ENCODE measurements at regions not wholly inside any gene's neighbourhood (a gene's known extent, or its start where the extent isn't known, plus 50 kb on each side); places are given as distances from the start of the nearest gene placed in this dataset.

DNA sequence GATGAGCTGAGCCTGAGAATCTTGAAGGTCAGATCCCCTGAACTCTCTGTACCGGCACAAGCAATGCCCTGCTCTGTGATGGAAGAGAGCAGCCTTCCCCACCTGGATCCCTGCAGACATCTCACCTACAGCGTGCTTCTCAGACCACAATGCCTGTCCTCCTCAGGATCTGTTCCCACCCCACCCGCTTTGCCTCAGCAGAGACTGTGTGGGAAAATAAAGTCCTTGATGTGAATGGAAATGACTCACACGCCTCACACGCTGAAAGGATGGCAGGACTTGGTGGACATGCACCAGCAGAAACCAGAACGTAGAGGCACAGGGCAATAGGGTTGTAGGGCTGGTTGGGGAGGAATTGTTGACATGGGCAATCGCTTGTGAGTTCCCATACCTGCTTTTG lies 117.9 kb upstream of the POU3F3 start:
- no peak overlapping the region for H3K9ac ChIP-seq (ENCODE audit: low read length)
- DNase-seq (ENCODE audit: low read depth, low spot score) = no peak
- H4K20me1 ChIP-seq (ENCODE audit: insufficient read depth) = no peaks in the 10 kb centered on the region
- ChIA-PET RAD21 (ENCODE audit: low non-redundant PET in 1 of 2, low total read pairs in 2 of 2, uncharacterized antibody in 2 of 2, unreplicated experiment in 2 of 2) (no interaction called here), CTCF (no interaction called here), POLR2A (no interaction called here)
- intact Hi-C loops (cut with micrococcal nuclease) = no loop called here
- no peak overlapping the region for H2AFZ ChIP-seq (ENCODE audit: low read depth, low read length, poor library complexity, severe bottlenecking)
- peaks cover 3% of the 10 kb centered on the region; the same call in 1 of the 2 replicates for H3K27me3 ChIP-seq (ENCODE audit: insufficient read depth, low read length)
- H3K27ac ChIP-seq (ENCODE audit: low read depth, low read length) = no peak overlapping the region
- H3K4me2 ChIP-seq (ENCODE audit: low read length) = no peak overlapping the region
- no peaks in the 10 kb centered on the region for H3K9me2 ChIP-seq (ENCODE audit: insufficient read depth)
- ATAC-seq = no peak
- TF ChIP-seq YY1 (IDR thresholded peaks at IDR 0.05; ENCODE audit: extremely low read depth, insufficient replicate concordance, low read depth, low read length) = no peak
- TF ChIP-seq CEBPB (IDR thresholded peaks at IDR 0.05; ENCODE audit: low read depth) = no peak
- no peaks in the 10 kb centered on the region for H3K9me3 ChIP-seq (ENCODE audit: control insufficient read depth in 1 of 2, insufficient read depth in 1 of 2, low read depth in 1 of 2, low read length in 2 of 2)
- no peaks in the 10 kb centered on the region for H3K36me3 ChIP-seq (ENCODE audit: control insufficient read depth in 1 of 2, insufficient read depth in 2 of 2, low read length in 2 of 2)
- H3K4me3 ChIP-seq (replicated peaks in 1 of 2; ENCODE audit: low read depth in 1 of 2, low read length in 2 of 2) = no peak overlapping the region
- BruUV-seq (replicated peaks) = no TSS peak
- no peaks in the 10 kb centered on the region for H3K79me2 ChIP-seq (ENCODE audit: insufficient read depth, low read length)
- no peaks in the 10 kb centered on the region for H3K4me1 ChIP-seq (ENCODE audit: control insufficient read depth in 1 of 2, insufficient read depth in 2 of 2, low read length in 2 of 2)

DNA sequence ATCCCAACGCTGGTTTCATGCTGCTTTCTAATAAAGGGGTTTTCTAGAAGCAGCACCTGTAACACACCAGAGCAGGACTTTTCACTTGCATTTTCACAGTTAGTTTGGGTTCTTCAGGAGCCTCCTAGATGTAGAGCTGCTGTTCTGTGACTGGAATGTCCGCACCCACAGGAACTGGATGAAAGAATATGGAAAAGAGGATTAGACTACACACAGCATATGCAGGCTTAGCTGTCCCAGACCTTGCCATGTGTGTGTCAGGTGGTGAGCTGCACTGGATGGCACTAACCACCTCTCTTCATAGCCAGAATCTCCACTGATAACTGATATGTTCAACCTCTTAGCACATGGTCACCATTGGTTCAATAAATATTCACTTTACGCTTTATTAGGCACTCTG lies 112.1 kb upstream of the POU3F3 start:
- Histone ChIP-seq H3K9me3 (ENCODE audit: control insufficient read depth in 1 of 2, insufficient read depth in 1 of 2, low read depth in 1 of 2, low read length in 2 of 2) (no peaks in the 10 kb centered on the region), H3K4me1 (ENCODE audit: control insufficient read depth in 1 of 2, insufficient read depth in 2 of 2, low read length in 2 of 2) (no peaks in the 10 kb centered on the region), H3K27me3 (ENCODE audit: insufficient read depth, low read length) (peaks cover 31% of the 10 kb centered on the region), H2AFZ (ENCODE audit: low read depth, low read length, poor library complexity, severe bottlenecking) (no peak overlapping the region), H3K9ac (ENCODE audit: low read length) (no peak overlapping the region), H3K4me2 (ENCODE audit: low read length) (no peak overlapping the region), H3K27ac (ENCODE audit: low read depth, low read length) (no peak overlapping the region), H3K36me3 (ENCODE audit: control insufficient read depth in 1 of 2, insufficient read depth in 2 of 2, low read length in 2 of 2) (no peaks in the 10 kb centered on the region), H3K9me2 (ENCODE audit: insufficient read depth) (no peaks in the 10 kb centered on the region), H3K4me3 (replicated peaks in 1 of 2; ENCODE audit: low read depth in 1 of 2, low read length in 2 of 2) (no peak overlapping the region), H4K20me1 (ENCODE audit: insufficient read depth) (no peaks in the 10 kb centered on the region), H3K79me2 (ENCODE audit: insufficient read depth, low read length) (no peaks in the 10 kb centered on the region)
- ATAC-seq = no peak
- POLR2A ChIA-PET = no interaction called here
- DNase-seq (ENCODE audit: low read depth, low spot score) = no peak
- intact Hi-C loops (cut with micrococcal nuclease) = no loop called here
- CTCF ChIA-PET = no interaction called here
- BruUV-seq (replicated peaks) = no TSS peak
- RAD21 ChIA-PET (ENCODE audit: low non-redundant PET in 1 of 2, low total read pairs in 2 of 2, uncharacterized antibody in 2 of 2, unreplicated experiment in 2 of 2) = no interaction called here
- TF ChIP-seq, protein P1, sequence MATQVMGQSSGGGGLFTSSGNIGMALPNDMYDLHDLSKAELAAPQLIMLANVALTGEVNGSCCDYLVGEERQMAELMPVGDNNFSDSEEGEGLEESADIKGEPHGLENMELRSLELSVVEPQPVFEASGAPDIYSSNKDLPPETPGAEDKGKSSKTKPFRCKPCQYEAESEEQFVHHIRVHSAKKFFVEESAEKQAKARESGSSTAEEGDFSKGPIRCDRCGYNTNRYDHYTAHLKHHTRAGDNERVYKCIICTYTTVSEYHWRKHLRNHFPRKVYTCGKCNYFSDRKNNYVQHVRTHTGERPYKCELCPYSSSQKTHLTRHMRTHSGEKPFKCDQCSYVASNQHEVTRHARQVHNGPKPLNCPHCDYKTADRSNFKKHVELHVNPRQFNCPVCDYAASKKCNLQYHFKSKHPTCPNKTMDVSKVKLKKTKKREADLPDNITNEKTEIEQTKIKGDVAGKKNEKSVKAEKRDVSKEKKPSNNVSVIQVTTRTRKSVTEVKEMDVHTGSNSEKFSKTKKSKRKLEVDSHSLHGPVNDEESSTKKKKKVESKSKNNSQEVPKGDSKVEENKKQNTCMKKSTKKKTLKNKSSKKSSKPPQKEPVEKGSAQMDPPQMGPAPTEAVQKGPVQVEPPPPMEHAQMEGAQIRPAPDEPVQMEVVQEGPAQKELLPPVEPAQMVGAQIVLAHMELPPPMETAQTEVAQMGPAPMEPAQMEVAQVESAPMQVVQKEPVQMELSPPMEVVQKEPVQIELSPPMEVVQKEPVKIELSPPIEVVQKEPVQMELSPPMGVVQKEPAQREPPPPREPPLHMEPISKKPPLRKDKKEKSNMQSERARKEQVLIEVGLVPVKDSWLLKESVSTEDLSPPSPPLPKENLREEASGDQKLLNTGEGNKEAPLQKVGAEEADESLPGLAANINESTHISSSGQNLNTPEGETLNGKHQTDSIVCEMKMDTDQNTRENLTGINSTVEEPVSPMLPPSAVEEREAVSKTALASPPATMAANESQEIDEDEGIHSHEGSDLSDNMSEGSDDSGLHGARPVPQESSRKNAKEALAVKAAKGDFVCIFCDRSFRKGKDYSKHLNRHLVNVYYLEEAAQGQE (IDR thresholded peaks at IDR 0.05; ENCODE audit: low read depth) = no peak
- no peak for TF ChIP-seq ZNF274 (IDR thresholded peaks at IDR 0.05; ENCODE audit: low read depth, low read length)
- no peak for TF ChIP-seq CBX3 (IDR thresholded peaks at IDR 0.05; ENCODE audit: low read depth)
- TF ChIP-seq, protein P2, sequence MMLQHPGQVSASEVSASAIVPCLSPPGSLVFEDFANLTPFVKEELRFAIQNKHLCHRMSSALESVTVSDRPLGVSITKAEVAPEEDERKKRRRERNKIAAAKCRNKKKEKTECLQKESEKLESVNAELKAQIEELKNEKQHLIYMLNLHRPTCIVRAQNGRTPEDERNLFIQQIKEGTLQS (IDR thresholded peaks at IDR 0.05) = no peak
- TF ChIP-seq, protein P3, sequence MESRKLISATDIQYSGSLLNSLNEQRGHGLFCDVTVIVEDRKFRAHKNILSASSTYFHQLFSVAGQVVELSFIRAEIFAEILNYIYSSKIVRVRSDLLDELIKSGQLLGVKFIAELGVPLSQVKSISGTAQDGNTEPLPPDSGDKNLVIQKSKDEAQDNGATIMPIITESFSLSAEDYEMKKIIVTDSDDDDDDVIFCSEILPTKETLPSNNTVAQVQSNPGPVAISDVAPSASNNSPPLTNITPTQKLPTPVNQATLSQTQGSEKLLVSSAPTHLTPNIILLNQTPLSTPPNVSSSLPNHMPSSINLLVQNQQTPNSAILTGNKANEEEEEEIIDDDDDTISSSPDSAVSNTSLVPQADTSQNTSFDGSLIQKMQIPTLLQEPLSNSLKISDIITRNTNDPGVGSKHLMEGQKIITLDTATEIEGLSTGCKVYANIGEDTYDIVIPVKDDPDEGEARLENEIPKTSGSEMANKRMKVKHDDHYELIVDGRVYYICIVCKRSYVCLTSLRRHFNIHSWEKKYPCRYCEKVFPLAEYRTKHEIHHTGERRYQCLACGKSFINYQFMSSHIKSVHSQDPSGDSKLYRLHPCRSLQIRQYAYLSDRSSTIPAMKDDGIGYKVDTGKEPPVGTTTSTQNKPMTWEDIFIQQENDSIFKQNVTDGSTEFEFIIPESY (IDR thresholded peaks at IDR 0.05; ENCODE audit: extremely low read depth, insufficient replicate concordance, low read length) = no peak
- TF ChIP-seq ZFX (IDR thresholded peaks at IDR 0.05) = no peak
- no peak for TF ChIP-seq FOSL1 (IDR thresholded peaks at IDR 0.05; ENCODE audit: low read depth)
- TF ChIP-seq, protein P4, sequence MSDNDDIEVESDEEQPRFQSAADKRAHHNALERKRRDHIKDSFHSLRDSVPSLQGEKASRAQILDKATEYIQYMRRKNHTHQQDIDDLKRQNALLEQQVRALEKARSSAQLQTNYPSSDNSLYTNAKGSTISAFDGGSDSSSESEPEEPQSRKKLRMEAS (IDR thresholded peaks at IDR 0.05) = no peak
- TF ChIP-seq POLR2AphosphoS5 (IDR thresholded peaks at IDR 0.05; ENCODE audit: low read depth, low read length) = no peak
- TF ChIP-seq, protein P5, sequence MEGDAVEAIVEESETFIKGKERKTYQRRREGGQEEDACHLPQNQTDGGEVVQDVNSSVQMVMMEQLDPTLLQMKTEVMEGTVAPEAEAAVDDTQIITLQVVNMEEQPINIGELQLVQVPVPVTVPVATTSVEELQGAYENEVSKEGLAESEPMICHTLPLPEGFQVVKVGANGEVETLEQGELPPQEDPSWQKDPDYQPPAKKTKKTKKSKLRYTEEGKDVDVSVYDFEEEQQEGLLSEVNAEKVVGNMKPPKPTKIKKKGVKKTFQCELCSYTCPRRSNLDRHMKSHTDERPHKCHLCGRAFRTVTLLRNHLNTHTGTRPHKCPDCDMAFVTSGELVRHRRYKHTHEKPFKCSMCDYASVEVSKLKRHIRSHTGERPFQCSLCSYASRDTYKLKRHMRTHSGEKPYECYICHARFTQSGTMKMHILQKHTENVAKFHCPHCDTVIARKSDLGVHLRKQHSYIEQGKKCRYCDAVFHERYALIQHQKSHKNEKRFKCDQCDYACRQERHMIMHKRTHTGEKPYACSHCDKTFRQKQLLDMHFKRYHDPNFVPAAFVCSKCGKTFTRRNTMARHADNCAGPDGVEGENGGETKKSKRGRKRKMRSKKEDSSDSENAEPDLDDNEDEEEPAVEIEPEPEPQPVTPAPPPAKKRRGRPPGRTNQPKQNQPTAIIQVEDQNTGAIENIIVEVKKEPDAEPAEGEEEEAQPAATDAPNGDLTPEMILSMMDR (IDR thresholded peaks at IDR 0.05 in 2 of 3, conservative IDR thresholded peaks at IDR 0.05 in 1 of 3; ENCODE audit: borderline replicate concordance in 1 of 3, insufficient read depth in 1 of 3, low read depth in 2 of 3, low read length in 2 of 3) = no peak
- no peak for TF ChIP-seq SP1 (IDR thresholded peaks at IDR 0.05; ENCODE audit: low read depth)
- TF ChIP-seq EGR1 (IDR thresholded peaks at IDR 0.05; ENCODE audit: low read depth) = no peak
